ENCODE measurements at regions not wholly inside any gene's neighbourhood (a gene's known extent, or its start where the extent isn't known, plus 50 kb on each side); places are given as distances from the start of the nearest gene placed in this dataset.

DNA sequence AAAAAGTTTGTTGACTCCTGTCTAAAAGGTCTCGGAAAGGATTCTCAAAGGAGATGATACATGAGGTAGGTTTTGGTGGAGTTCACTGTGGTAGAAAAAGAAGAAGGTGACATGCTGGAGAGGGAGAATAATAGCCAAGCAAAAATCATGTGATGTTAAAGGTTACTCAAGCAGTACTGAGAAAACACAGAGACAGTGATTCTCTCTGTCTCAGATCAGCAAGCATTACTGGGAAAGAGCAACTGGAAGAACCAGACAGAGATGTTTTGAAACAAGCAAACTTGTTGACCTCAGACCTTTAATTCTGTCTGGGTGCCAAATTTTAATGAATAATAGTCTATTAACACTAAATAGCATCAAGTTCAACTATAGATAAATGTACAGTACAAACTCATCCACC is 183.5 kb upstream of the PLEKHG7 start:
- TF ChIP-seq POLR2A (IDR thresholded peaks at IDR 0.05; ENCODE audit: low read depth, low read length) (no peak), TAF1 (IDR thresholded peaks at IDR 0.05; ENCODE audit: borderline replicate concordance, low read depth, low read length) (no peak), POLR2AphosphoS5 (IDR thresholded peaks at IDR 0.05; ENCODE audit: low read depth, low read length) (no peak)
